GM12873 (cell line): ENCODE measurements at regions not wholly inside any gene's neighbourhood (a gene's known extent, or its start where the extent isn't known, plus 50 kb on each side); places are given as distances from the start of the nearest gene placed in this dataset.

Experiments used
- TF ChIP-seq, protein P1 (sequence below): IDR thresholded peaks from 2 replicates; pipeline ENCODE4 v1.5.1; 2012; ENCODE audit warnings: low read depth, mild to moderate bottlenecking, moderate library complexity, low read length, control low read depth; ENCODE audit not compliant: insufficient read depth; ENCODE audit errors: missing control alignments

DNA sequence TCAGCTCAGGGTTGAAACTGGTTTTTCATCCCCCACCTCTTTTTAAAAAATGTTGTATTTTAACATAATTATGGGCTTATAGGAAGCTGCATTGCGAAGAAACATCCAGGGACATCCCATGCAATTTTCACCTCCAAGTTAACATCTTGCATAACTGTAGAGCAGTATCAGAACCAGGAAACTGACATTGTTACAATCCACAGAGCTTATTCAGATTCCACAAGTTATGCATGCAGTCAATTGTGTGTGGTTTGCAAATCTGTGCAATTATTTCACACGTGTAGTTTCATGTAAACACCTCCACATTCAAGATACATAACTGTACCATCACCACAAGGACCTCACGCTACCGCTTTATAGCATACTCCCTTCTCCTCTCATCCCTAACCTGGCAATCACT, 97.5 kb upstream of the GATB start:
- TF ChIP-seq, protein P1, sequence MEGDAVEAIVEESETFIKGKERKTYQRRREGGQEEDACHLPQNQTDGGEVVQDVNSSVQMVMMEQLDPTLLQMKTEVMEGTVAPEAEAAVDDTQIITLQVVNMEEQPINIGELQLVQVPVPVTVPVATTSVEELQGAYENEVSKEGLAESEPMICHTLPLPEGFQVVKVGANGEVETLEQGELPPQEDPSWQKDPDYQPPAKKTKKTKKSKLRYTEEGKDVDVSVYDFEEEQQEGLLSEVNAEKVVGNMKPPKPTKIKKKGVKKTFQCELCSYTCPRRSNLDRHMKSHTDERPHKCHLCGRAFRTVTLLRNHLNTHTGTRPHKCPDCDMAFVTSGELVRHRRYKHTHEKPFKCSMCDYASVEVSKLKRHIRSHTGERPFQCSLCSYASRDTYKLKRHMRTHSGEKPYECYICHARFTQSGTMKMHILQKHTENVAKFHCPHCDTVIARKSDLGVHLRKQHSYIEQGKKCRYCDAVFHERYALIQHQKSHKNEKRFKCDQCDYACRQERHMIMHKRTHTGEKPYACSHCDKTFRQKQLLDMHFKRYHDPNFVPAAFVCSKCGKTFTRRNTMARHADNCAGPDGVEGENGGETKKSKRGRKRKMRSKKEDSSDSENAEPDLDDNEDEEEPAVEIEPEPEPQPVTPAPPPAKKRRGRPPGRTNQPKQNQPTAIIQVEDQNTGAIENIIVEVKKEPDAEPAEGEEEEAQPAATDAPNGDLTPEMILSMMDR: no peak

DNA sequence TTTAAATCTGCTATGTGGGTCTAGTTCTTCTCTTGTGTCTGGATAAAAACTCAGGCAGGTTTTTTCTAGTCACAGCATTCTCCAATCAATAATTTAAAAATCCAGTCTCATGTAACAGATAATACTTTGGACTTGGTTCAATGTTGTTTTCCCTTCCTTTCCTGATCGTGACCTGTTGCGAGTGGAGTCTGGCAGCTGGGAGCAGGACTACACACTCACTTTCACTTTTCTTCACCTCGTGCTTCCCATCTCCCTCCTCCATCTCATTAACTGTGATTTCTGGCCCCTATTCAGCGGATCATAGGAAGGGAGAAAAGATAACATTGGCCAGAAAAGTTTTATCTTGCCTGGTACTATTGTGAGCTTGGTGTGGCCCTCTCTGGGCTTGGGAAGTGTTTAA, 96.6 kb upstream of the GATB start:
- TF ChIP-seq, protein P1: no peak

DNA sequence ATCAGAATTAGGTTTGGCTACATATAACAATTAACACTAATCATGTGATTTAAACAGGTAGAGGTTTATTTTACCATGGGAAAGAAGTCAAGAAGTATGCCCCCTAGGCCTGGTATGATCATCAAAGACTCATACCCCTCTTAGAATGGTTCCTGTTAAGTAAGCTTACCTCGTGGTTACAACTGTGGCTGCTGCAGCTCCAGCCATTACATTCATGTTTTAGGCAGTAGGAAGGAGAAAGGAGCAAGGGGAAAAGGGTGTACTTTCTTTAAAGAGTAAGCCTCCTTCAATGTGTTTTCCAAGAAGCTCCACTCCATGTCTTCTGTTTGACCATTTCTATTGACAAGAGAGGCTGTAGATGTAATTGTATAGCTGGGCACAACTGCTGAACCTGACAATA, 94.9 kb upstream of the GATB start:
- TF ChIP-seq, protein P1: no peak

DNA sequence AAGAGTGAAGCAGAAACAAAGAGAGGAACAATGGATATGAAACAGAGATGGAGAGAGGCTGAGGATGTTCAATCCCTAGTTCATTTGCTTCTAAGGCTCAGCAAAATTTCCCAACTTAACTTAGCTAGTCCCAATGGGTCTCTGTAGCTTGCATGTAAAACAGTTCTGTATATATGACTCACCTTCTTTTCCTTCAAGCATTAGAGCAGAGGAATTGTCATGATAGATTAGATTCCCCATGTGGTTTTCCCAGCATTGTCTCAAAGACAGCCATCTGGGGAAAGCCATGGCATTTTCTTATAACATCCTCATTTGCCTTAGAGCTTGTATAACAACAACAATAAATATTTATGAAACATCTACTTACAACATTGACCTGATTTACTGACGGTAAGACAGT, 93.9 kb upstream of the GATB start:
- TF ChIP-seq, protein P1: no peak

DNA sequence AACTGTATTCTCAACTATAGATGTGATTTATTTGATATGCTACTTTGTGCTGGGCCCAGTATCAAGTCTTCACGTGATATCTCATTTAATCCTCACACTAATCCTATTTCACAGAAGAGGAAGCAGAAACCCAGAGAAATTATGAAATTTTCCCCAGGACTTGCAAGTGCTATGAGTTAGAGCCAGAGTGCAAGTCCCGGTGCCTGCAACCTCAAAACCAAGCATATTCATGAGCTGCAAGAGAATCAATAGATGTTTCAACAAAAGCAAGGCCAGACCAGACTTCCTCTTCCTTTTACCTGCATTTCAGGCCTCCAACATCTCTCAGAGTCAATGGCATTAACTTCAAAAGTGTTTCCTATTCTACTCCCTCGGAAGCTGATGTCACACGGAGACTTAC, 92.2 kb upstream of the GATB start:
- TF ChIP-seq, protein P1: no peak

DNA sequence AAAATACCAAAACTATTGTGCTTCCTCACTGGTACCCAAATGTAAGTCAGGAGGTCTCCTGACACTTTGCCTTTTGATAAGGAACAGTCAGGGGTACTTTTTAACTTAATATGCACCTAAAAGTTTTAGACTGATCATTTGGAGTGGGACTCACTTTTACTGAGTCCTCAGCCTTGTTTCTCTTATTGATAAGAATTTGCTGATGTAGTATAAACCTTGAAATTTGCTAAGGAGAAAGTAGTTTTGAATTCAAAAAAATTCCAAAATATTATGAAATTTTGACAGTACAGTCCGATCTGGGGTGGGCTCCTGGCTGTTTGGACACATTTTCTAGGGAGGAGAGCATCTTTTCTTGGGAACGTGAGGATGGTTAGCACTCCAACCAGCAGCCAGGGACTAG, 91.4 kb upstream of the GATB start:
- TF ChIP-seq, protein P1: no peak

DNA sequence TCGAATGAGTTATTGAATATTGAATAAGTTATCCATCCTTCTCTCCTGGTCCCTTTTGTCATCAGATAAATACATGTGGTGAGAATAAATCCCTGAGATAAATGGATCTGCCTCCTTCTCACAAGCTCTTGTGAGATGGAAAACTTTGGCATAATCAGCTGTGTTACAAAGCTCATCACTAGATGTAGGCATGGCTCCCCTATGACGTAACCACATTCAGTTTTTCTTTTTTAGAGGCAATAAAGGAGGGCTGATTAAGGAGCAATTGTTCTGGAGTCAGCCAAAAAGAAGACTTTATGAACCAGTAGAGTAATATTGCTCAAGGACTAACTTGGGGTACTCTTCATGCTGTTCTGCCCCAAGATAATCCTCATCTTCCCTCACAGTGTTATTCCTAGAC, 90.5 kb upstream of the GATB start:
- TF ChIP-seq, protein P1: no peak
